ENCODE measurements at regions not wholly inside any gene's neighbourhood (a gene's known extent, or its start where the extent isn't known, plus 50 kb on each side); places are given as distances from the start of the nearest gene placed in this dataset.
"Not testable (repeated sequence)": the region's sequence is repeated elsewhere in the genome, so short reads cannot be mapped to it uniquely, and the experiment has no call there.

DNA sequence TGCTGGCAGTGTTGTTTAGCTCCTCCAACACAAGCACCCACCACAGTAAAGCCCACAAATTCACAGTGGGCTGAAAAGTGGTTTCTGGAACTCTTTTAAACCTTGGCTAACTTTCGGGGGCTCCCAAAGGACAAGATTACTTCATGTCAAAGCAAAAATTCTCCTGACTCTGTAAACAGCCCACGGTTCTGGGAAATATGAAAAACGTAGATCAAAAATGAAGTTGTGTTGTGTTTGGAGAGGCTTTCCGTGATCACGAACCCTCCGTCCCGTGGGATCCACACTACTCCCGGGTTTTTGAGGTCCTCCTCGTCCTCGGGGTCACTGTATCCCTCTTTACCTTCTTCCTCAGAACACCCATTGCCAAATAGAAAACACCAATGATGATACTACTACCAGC, 159.0 kb upstream of the RUNX1 start:
- DNase-seq = no peak

DNA sequence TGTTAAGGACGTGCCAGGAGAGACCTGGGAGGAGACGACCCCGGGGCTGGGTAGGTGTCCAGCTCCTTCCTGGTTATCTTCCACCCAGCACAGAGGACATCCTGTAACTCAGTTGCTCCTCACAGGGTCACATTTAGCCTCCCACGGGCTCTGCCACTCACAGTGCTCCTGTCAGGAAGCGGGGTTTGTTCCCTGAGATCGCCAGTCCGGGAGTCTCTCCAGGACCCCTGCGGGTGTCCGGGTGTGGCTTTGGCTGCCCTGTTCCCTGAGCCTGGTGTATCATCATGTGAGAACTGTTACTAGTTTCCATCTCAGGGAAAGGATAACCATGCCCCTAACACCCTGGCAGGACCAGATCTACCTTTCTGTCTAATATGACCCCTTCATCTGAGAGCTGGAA, 158.2 kb upstream of the RUNX1 start:
- DNase-seq = no peak

DNA sequence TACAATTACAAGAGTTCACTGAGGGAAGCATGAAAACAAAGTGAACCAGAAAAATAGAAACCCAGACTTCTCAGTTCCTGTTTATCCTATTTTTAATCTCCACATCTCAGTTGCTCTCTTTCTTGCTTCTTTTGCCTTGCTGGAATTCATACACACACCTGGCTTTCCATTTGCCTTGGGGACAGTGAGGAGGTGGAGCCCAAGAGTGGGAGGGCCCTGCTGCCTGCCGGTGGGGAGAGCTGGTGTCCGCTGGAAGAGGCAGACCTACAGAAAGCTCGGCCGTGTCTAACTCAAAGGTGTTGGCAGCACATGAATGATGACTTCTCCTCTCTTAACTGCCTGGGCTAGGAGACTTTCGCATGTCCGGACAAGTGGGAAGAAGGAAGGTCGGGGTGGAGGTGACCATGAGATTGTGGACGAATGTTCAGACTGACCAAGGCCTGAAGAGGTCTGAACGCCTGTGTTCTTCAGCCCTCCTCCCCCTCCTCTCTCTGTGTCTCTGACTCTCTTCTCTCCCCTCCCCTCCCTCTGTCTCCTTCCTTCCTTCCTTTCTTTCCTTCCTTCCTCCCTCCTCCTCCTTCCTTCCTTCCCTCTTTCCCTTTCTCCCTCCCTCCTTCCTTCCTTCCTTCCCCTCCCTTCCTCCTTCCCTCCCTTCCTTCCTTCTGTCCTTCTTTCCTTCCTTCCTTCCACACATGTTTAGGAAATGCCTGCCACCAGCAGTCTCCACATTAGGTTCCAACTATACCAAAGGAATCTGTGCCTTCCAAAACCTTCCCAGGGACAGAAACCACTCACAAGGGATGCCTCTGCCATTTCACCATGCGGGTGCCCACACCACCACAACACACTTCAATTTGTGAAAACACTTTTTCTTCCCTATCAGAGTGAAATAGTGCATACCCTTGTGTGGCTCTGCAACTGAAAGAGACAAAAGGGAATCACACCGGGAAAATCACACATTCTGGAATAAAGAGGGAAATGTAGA, 157.3 kb upstream of the RUNX1 start:
- no peak for DNase-seq

DNA sequence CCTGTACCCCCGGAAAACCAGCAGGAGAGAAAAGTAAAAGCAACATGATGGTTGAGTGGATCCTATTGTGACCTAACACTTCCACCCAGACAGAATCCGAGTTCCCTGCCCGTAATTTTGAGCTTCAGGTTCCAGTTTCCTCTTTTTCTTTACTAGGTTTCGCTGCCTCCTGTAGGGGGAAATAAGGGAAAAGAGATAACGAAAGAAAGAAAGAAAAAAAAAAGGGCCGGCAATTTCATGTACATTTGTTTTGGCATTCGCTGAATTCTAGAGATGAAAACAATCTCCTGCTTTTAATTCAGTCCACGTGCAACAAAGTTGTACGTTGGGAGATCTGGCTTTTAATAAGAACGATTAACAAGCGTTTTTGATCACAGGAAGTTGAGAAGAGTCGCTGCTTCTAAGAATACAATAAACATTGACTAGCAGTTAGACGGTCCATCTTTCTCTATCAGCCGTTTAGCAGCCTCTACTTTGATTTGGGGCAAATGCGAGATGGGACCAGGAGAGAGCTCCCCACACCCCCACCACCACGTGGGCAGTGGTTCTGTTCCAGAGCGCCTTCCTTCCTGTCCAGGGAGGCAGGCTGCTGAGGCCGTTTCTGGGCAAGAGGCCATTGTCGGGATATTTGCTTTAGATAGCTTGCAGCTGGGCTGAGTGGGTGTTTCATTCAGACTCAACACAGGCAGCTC, 155.9 kb upstream of the RUNX1 start:
- DNase-seq = no peak

DNA sequence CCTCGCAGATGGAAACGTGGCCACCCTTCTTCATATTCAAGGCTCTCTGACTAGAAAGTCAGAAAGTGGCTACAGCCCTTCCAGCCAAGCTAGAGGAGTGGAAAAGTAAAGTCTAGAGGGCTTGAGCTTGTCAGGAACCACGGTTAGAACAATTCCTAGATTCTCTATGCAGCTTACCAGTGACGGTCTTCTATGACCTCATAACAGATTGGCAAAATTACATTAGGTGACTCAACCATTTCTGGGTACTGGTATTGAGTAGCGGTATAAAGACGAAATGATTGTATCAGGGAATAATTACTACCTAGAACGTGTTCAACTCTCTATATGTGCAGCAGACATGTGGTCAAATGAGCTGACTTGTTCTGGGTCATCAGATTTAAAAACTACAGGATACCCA, 155.0 kb upstream of the RUNX1 start:
- no peak for DNase-seq

GRCh38 chr21:35203093-35203977, 154.2 kb upstream of the RUNX1 start:
- no peak for DNase-seq

GRCh38 chr21:35202431-35202830, 153.3 kb upstream of the RUNX1 start:
- no peak for DNase-seq

DNA sequence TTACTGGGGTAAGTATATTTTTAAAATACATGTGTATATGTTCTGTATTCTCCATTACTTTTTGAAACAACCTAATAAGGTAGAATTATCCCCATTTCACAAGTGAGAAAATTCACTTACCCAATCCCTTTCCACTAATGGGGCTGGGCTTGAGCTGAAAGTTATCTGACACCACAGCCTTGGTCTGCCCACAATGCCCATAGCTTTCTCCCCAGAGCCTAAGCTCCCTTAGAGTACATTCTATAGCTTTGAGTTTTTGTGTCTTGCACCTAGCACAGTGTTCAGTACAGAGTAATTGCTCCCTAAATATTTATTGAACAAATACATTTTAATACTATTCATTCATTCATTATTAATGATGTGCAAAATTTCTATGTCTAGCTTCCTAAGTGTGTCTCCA, 152.7 kb upstream of the RUNX1 start:
- no peak for DNase-seq

DNA sequence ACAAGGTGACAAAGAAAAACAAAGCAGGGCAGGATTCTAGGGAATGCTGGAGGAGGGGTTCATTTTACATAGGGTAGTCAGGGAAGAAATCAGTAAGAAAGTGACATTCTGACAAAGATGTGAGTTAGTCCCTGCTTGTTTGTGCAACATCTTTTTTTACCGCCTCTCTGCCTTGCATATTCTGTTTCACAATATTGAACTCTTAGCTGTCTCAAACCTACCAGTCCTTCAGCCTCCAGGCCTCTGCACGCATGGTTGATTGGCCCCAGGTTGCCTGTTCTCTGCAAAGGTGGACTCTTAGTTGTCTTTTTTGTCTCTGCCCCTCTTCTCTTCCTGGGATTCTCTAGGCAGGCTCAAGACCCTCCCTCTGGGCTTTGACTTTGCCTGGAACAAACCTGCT, 152.2 kb upstream of the RUNX1 start:
- no peak for DNase-seq

- no peak for DNase-seq
Observed at GRCh38 chr21:35199733-35200015, 150.6 kb upstream of the RUNX1 start.

DNA sequence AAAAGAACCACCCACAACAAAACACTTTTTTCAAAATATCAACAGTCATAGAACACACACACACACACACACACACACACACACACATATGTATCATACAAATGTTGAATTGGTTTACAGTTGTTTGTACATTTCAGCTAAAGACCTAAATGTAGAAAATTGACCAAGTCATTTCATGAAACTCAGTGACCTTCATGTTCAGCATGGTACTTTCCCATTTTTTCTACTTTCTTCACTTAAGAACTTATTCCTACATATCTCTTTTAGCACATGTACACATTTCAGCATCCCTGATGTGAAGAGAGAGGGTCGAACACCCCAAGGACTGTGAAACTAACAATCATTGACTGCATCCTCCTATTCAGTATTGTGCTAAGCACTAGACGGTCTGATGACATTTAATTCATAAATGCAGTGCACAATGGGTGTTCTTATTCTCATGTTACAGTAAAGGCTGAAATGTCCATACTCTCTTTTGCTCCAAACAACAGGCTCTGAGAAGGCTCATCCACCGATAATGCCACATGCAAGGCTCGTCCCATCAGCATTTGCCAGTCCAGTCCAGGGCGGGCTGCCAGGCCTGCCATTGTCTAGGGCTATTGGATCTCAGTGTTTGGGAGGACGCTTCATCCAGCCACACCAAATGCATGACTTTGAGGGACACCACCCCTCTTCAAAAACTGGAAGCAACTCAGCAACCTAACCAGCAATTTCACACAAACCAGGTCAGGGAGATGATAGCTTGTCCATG, 150.1 kb upstream of the RUNX1 start:
- no peak for DNase-seq

GRCh38 chr21:35198565-35198964, 149.5 kb upstream of the RUNX1 start:
- DNase-seq = no peak

- no peak for DNase-seq
Observed at GRCh38 chr21:35197992-35198431, 148.9 kb upstream of the RUNX1 start.

GRCh38 chr21:35197191-35197590, 148.1 kb upstream of the RUNX1 start:
- no peak for DNase-seq

DNA sequence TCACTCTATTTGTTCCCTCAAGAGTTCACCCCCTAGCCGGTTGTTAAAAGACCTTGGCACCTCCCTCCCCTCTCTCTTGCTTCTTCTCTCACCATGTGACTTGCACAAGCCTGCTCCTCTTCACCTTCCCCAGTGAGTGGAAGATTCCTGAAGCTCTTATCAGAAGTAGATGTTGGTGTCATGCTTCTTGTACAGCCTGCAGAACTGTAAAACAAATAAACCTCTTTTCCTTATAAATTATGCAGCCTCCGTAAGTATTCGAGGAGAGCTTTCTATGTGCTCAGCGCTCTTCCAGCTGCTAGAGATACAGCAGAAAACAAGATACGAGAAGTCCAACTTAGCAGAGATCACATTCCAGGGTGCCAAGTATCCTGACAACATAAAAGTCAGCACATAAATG, 147.0 kb upstream of the RUNX1 start:
- no peak for DNase-seq

DNA sequence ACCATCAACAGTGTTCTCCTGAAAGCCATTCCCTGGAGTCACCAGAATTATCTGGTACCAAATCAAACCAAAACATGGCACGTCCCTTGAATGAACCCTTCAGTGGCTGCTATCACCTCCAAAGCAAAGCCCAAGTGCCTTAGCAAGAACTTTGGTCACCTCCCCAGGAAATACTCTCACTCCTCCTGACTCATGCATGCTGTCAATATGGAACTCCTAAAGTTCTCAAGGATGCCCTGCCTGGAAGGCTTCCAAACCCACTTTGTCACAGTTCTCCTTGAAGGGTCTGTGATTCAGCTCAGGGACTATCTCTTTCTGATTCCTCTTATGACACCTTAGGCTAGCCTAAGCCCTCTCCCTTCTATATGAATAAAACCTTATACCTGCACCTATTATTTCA, 146.1 kb upstream of the RUNX1 start:
- DNase-seq = no peak

DNA sequence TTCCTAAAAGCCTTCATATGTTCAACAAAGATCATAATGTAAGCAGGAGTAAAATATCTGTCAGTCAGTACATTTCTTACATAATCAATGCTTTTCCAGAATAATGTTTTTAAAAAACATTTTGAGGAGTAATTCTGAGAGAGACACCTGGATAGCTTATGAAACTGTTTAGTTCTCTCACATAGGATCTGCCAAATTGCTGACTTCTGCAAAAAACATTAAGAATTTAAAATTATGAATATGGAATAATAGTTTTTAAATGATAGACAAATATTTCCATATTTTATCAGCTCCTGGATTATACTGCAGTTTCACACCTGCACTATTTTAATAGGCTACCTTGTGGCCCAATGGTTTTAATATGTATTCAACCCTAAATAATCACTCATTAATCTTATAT, 142.7 kb upstream of the RUNX1 start:
- DNase-seq = no peak

DNA sequence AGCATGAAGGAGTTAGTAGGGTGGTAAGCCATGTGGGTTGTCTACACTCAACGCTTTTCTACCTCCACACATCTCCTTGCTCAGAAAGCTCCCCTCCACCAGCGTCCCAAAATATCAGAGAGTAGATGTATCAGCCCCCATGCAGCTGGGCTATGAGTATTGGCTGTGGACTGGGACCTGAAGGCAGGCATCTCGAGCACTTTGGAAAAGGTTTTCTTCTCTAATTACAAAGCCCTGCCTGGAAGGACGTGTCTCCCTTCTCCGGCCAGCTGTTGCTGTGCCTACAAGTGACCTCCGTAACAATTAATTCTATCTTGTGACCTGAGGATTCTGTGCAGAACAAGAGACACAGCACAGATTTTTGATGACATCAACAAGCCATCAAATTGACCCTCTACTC, 142.0 kb upstream of the RUNX1 start:
- no peak for DNase-seq

DNA sequence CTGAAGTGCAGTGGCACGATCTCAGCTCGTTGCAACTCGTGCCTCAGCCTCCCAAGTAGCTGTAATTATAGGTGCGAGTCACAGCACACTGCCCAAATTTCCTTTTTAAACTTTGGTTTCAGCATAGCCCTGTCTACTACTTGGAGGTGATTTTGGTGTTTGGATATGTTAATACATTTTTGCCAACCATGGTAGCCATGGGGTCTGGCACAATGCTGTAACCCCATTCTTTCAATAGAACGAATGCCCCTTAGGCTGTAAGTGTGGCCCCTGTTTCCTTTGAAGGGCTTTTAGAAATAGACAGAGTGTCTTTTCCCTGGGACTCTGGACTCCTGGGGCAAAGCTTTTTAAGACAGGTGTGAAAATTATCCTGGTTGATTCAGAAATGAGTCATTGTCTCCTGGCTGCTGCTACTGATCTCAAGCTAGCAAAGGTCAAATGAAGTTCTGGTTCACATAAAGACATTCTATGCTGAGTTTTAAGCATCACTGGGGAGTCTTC, 141.1 kb upstream of the RUNX1 start:
- DNase-seq = no peak

DNA sequence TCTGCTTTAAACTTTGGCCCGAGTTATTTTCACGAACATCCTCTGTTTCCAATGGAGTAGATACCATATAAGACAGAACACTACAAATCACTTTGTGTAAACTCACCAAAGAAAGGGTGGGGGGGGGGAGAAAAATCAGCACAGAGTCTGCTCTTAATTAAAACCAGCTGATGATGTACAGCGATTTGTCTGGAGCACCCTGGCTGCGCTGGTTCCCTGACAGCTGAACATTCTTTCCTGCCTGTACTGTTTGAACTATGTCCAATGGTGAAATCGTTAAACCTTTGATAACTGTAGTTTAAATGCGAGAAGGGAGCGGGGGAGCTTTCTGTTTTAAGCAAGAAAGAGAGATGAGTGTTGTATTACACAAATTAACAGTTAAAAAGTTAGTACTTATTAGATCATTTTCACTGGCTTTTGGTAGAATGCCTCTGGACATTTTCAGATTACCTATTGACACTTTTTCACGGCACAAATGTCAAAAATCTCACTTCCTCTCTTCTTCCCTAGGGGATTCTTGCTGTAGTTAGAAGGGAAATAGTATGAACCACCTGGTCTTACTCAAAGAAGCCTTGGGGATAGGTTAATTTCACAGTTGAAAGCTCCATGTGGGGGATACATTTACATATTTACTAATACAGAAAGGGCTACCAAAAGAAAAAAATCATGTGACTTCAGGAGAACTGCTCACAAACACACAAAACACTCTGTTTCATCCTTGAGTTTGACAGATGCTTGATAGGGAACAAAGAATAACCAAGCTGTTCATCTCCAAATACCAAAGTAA, 140.2 kb upstream of the RUNX1 start:
- DNase-seq = no peak

DNA sequence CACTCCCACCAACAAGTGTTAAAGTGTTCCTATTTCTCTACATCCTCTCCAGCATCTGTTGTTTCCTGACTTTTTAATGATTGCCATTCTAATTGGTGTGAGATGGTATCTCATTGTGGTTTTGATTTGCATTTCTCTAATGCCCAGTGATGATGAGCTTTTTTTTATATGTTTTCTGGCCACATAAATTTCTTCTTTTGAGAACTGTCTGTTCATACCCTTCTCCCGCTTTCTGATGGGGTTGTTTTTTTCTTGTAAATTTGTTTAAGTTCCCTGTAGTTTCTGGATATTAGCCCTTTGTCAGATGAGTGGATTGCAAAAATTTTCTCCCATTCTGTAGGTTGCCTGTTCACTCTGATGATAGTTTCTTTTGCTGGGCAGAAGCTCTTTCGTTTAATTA, 134.3 kb upstream of the RUNX1 start:
- DNase-seq = not testable (repeated sequence)
